Nephron (organoid): ENCODE measurements at regions not wholly inside any gene's neighbourhood (a gene's known extent, or its start where the extent isn't known, plus 50 kb on each side); places are given as distances from the start of the nearest gene placed in this dataset.

ENCODE experiments used
- H3K27ac Mint-ChIP-seq, 3 experiments: 2 replicates each; pipeline ENCODE4 v1.8.0; 2020; ENCODE audit warnings: mixed read lengths in 3 of 3, mild to moderate bottlenecking in 2 of 3, moderate library complexity in 1 of 3
- H3K27me3 Mint-ChIP-seq: 2 replicates; pipeline ENCODE4 v1.8.0; 2021; ENCODE audit warnings: low read depth, mild to moderate bottlenecking, moderate library complexity, mixed read lengths
- H3K36me3 Mint-ChIP-seq: 2 replicates; pipeline ENCODE4 v1.8.0; 2020; ENCODE audit warnings: low read depth, mixed read lengths
- H3K4me1 Mint-ChIP-seq: 2 replicates; pipeline ENCODE4 v1.8.0; 2020; ENCODE audit warnings: mixed read lengths
- H3K4me3 Mint-ChIP-seq, 3 experiments: 2 replicates each; pipeline ENCODE4 v1.8.0; 2020; ENCODE audit warnings: mild to moderate bottlenecking in 3 of 3, mixed read lengths in 3 of 3, moderate library complexity in 2 of 3
- H3K9me3 Mint-ChIP-seq: 2 replicates; pipeline ENCODE4 v1.8.0; 2020; ENCODE audit warnings: mixed read lengths
- TF ChIP-seq, protein P1 (sequence below), 3 experiments: fragments of 200-600 bp; sonication (generic); IDR thresholded peaks; one replicate each; pipeline ENCODE4 v1.5.0; 2021; ENCODE audit warnings: antibody characterized with exemption in 3 of 3; ENCODE audit not compliant: unreplicated experiment in 3 of 3

DNA sequence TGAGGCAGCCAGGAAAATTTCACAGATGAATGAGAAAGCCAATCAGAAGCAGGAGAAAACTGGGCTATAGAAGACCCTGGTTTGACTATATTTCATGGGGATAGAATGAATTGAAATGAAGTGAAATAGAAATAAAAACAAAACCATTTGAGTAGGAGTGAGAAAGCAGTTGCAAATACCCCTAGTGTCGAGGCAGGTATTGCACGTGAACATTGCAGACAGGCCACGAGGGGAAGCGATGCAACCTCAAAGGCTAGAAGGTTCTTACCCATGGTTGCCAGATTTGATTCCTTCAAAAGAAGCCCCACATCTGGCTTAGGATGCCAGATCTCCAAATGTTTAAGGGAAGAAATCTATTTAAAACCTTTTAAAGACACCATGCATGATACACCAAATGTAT lies 648.9 kb downstream of the VRK1 start:
- no peaks in the 10 kb centered on the region for H3K36me3 Mint-ChIP-seq
- peaks cover 4% of the 10 kb centered on the region for H3K27me3 Mint-ChIP-seq
- TF ChIP-seq, protein P1, sequence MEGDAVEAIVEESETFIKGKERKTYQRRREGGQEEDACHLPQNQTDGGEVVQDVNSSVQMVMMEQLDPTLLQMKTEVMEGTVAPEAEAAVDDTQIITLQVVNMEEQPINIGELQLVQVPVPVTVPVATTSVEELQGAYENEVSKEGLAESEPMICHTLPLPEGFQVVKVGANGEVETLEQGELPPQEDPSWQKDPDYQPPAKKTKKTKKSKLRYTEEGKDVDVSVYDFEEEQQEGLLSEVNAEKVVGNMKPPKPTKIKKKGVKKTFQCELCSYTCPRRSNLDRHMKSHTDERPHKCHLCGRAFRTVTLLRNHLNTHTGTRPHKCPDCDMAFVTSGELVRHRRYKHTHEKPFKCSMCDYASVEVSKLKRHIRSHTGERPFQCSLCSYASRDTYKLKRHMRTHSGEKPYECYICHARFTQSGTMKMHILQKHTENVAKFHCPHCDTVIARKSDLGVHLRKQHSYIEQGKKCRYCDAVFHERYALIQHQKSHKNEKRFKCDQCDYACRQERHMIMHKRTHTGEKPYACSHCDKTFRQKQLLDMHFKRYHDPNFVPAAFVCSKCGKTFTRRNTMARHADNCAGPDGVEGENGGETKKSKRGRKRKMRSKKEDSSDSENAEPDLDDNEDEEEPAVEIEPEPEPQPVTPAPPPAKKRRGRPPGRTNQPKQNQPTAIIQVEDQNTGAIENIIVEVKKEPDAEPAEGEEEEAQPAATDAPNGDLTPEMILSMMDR (IDR thresholded peaks at IDR 0.05; ENCODE audit: unreplicated experiment in 3 of 3): no peak
- no peak overlapping the region for H3K27ac Mint-ChIP-seq
- no peaks in the 10 kb centered on the region for H3K4me1 Mint-ChIP-seq
- H3K4me3 Mint-ChIP-seq: no peak overlapping the region
- H3K9me3 Mint-ChIP-seq: no peaks in the 10 kb centered on the region

DNA sequence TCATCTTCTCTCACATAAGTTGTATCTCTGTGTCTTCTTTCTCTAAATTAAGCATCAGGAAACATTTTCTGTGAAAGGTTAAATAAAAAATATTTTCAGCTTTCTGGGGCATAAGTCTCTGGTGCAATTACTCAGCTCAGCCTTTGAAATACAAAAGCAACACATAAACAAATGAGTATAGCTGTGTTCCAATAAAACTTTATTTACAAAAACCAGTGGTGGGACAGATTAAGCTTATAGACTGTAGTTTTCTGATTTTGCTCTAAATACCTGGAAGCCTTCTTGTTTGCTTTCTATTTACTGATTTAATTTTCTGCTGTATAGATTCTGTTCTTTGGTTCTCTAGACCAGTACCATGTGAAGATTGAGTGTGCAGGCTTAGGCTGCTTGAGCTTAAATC lies 655.1 kb downstream of the VRK1 start:
- no peak overlapping the region for H3K27ac Mint-ChIP-seq
- no peaks in the 10 kb centered on the region for H3K4me1 Mint-ChIP-seq
- no peaks in the 10 kb centered on the region for H3K9me3 Mint-ChIP-seq
- H3K36me3 Mint-ChIP-seq: no peaks in the 10 kb centered on the region
- no peak overlapping the region for H3K4me3 Mint-ChIP-seq
- peaks cover 9% of the 10 kb centered on the region for H3K27me3 Mint-ChIP-seq
- TF ChIP-seq, protein P1 (IDR thresholded peaks at IDR 0.05; ENCODE audit: unreplicated experiment in 3 of 3): no peak

DNA sequence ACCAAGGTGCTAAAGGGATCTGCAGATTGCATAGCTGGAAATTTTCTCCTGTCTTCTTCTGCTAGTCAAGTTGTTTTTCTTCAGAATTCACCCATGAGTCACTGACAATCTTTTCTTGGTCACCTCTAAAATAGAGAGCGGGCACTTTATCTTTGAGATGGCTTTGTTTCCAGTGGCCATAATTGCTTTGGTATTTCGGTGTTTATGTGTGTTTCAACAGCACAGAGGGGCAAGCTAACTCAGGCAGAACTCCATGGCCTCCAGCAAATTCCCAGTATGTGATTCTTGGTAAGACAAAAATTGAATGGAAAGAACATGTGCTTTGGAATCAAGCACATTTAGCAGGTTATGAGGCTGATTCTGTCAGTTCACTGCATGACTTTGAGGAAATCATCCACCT lies 656.8 kb downstream of the VRK1 start:
- Mint-ChIP-seq H3K4me3 (no peak overlapping the region), H3K27me3 (peaks cover 24% of the 10 kb centered on the region), H3K4me1 (peaks cover 15% of the 10 kb centered on the region), H3K36me3 (no peaks in the 10 kb centered on the region), H3K9me3 (no peaks in the 10 kb centered on the region), H3K27ac (no peak overlapping the region)
- TF ChIP-seq, protein P1 (IDR thresholded peaks at IDR 0.05; ENCODE audit: unreplicated experiment in 3 of 3): no peak

DNA sequence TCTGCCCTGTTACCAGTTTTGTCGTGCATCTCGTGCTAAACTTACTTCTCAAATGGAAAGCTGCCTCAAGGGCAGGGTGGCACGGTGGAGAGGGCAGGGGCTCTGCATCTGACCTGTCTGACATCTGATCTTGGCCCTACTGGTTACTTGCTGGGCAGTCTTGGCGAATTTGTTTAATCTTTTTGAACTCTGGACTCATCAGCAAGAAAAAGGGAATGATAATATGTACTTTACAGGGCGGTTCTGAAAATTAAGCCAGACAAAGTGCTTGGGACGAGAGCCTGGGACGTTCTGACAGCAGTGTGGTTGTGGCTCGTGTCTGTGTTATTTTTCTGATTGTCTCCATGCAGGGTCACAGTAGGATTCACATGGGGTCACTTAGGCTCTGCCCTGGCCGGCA lies 659.3 kb downstream of the VRK1 start:
- Mint-ChIP-seq H3K27ac (no peak overlapping the region), H3K4me1 (peaks cover 17% of the 10 kb centered on the region), H3K4me3 (no peak overlapping the region), H3K9me3 (peaks cover under 1% of the 10 kb centered on the region), H3K27me3 (peaks cover 29% of the 10 kb centered on the region), H3K36me3 (no peaks in the 10 kb centered on the region)
- TF ChIP-seq, protein P1 (IDR thresholded peaks at IDR 0.05; ENCODE audit: unreplicated experiment in 3 of 3): no peak

DNA sequence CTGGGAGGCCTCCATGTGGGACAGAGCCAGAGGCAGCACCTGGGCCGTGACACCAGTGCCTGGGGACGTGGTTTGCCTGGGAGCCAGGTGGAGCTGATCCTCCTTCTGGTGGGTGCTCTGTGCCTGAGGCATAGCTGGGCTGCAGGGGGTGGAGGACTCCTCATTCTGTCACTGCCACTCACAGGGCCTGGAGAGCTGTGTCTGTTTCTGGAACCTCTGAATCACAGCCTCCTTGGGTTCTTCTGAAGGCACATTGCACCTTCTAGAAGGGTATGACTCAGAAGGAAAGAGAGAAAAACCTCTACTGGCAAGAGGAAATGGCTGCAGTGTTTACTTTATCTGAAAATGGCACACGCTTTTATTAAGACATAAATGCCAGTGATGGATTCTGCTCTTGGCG lies 659.8 kb downstream of the VRK1 start:
- TF ChIP-seq, protein P1 (IDR thresholded peaks at IDR 0.05; ENCODE audit: unreplicated experiment in 3 of 3): no peak
- peaks cover 17% of the 10 kb centered on the region for H3K4me1 Mint-ChIP-seq
- no peak overlapping the region for H3K27ac Mint-ChIP-seq
- H3K4me3 Mint-ChIP-seq: no peak overlapping the region
- H3K9me3 Mint-ChIP-seq: peaks cover 4% of the 10 kb centered on the region
- H3K36me3 Mint-ChIP-seq: no peaks in the 10 kb centered on the region
- H3K27me3 Mint-ChIP-seq: peaks cover 29% of the 10 kb centered on the region

DNA sequence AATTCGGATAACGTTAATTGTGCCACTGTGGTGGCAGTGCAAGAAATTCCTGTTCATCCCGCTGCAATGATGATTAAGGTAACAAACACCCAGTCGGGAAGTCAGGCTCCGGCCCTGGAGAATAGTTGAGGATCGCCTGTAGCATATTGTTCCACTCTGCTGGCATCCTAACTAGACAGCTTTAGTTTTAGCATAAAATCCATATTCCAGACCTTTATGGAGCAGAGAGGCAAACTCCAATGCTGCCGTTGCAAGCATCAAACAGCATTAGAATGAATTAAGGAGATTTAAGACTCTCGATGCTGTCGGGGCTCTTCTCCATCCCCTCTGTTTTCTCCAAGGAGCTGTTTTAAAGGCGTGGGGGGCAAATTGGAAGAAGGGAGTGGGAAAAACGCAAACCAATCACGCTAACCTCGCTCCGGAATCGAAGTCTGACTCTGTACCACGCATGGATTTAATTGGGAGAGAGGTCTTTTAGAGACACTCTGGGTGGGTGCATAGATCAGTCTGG lies 660.4 kb downstream of the VRK1 start:
- Mint-ChIP-seq H3K9me3 (peaks cover 7% of the 10 kb centered on the region), H3K4me1 (peaks cover 17% of the 10 kb centered on the region)
- TF ChIP-seq, protein P1 (IDR thresholded peaks at IDR 0.05; ENCODE audit: unreplicated experiment in 3 of 3): no peak

More for the DNA sequence above, 660.4 kb downstream of the VRK1 start:
- Mint-ChIP-seq H3K27me3 (peaks cover 29% of the 10 kb centered on the region), H3K36me3 (no peaks in the 10 kb centered on the region), H3K27ac (peak overlapping the region in 1 of 3 experiments; percentile 26), H3K4me3 (peak overlapping the region; percentile 75 to 83 (median 79))
